ENCODE measurements at regions not wholly inside any gene's neighbourhood (a gene's known extent, or its start where the extent isn't known, plus 50 kb on each side); places are given as distances from the start of the nearest gene placed in this dataset.
A peak's percentile ranks its signal among the peaks of the same experiment; 100 is the strongest.
"Not testable (repeated sequence)": the region's sequence is repeated elsewhere in the genome, so short reads cannot be mapped to it uniquely, and the experiment has no call there.

DNA sequence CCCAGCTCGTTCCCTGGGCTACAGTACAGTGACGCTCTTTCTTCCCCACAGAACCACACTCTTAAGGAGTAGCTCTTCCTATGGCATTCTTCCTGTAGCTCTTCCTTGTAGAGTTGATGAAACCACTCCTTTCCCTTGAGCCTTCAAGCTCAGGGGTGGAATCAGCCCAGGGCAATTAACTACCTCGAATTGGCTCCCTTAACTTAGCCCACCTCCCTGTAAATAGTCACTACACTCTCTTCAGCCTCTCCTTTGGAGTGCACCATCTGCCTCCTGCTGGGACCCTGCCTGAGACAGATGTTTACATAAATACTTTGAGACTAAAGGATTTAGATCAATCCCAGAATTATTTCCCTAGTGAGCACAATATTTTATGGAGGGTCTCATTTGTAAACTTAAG lies 537.8 kb upstream of the AUTS2 start:
- intact Hi-C loops (cut with DNase I) = no loop called here

GRCh38 chr7:69062020-69062765 lies 536.1 kb upstream of the AUTS2 start:
- intact Hi-C loops (cut with DNase I) = no loop called here
- peak in 1 of 42 donors; percentile 7 for DNase-seq

More for the DNA sequence above, 537.8 kb upstream of the AUTS2 start:
- no peak for DNase-seq

DNA sequence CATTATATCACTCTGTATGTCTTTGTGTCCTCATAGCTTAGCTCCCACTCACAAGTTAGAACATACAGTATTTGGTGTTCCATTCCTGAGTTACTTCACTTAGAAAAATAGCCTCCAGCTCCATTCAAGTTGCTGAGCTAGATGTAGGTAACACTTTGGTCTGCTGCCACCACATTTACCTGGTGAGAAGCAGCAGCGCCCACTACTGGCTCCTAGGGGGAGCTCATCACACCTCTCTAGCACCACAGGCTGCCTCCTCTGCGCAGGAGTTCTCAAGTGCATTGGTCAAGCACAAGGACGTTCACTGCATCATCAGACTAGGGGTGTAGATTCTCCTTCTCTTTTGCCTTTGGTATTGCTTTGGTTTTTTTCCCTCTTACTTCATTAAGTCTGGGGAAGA lies 530.9 kb upstream of the AUTS2 start:
- DNase-seq = peak in 1 of 42 donors; percentile 26
- intact Hi-C loops (cut with DNase I) = no loop called here

DNA sequence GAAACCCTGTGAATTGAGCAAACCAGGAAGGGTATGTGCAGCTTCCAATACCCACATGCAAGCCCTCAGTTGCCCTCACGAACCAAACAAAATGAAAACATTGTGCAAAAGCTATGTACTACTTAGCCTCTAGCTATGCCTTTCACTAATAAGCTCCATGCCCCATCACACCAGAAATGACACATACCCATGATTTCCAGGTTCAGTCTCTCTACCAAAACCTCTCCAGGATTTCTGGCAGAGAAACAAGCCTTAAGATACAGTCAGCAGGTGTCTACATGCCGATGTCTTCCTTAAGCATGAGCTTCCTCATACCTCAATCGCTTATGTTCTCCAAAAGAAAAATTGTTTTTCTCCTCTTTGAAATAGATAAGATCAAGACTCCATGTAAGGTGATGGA lies 527.8 kb upstream of the AUTS2 start:
- intact Hi-C loops (cut with DNase I) = no loop called here
- no peak for DNase-seq

DNA sequence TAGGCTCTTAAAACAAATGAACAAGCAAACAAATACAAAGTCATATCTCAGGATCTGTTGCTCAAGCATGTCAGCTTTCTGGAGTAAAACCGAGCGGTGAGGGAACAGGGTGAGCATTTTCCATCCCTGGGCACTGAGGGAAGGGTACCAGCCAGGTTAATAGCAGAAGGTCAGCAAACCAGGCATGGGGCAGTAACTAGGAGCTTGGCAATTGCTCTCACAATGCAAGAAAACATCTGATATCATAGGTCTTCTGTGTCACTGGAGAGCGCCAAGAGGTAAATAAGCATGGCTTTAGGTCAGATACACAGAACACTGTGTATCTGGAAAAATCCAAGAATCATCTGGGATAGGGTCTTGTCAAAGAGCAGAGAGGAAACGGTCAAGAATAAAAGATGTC lies 521.7 kb upstream of the AUTS2 start:
- intact Hi-C loops (cut with DNase I) = no loop called here
- DNase-seq = no peak

DNA sequence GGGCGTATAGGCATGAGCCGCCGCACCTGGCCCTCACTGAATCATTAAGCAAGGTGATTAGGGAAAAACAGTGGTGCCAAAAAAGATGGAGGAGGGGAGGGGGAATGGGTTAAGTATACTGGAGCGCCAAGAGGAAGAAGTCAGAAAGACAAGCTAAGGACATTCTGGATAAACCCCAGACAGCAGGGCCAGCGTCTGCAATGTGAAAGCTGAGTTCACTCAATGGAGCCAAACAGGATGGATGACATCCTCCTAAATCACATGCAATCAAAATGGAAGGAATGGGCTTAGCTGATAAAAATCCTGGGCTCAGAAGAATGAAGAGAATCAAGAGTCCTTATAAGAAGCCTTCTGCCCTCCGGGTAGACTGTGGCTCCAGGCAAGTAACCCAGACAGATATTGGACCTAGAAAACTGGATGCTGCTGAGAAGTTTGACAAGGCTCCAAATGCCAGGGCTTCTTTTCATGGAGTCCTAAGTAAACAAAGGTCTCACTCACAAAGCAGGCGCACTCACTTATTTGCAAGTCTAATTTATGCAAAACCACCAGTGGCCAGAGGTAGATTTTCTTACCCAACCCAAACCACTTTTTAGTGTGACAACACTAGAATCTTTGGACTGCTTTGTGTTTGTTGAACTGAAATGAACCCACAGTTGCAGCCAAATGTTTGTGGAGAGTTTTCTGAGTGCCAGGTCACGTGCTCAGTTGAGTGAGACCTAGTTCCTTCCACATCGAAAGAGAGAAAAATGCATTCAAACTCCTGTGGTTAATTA lies 519.1 kb upstream of the AUTS2 start:
- DNase-seq = peak in 37 of 42 donors; percentile 5 to 78 (median 46)
- intact Hi-C loops (cut with DNase I) = no loop called here

DNA sequence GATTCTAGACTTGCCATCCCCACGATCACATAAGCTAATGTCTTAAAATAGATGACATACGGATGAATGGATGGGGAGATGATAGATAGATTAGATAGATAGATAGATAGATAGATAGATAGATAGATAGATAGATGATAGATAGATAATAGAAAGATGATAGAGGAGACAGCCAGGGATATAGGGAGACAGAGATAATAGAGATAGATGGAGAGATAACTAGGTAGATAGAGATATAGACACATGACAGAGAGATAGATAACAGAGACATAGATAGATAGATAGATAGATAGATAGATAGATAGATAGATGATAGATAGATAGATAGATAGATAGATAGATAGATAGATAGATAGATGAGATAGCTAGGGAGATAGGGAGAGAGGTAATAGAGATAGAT lies 511.0 kb upstream of the AUTS2 start:
- intact Hi-C loops (cut with DNase I); DNase-seq: not testable (repeated sequence)

DNA sequence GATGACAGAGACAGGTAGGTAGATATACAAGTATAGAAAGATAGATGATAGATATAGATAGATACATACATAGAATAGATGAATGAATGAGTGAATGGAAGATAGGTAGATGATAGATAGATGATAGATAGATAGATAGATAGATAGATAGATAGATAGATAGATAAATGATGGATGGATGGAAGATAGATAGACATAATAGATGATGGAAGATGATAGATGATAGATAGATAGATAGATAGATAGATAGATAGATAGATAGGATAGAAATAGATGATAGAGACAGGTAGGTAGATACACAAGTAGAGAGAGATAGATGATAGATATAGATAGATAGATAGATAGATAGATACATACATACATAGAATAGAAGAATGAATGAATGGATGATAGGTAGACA lies 510.1 kb upstream of the AUTS2 start:
- intact Hi-C loops (cut with DNase I) = no loop called here
- no peak for DNase-seq

GRCh38 chr7:69090936-69091335 lies 507.3 kb upstream of the AUTS2 start:
- intact Hi-C loops (cut with DNase I) = no loop called here
- DNase-seq = no peak

- no peak for DNase-seq
- intact Hi-C loops (cut with DNase I) = no loop called here
These were observed 506.8 kb upstream of the AUTS2 start for GRCh38 chr7:69091521-69091920.

GRCh38 chr7:69095127-69095526 lies 503.1 kb upstream of the AUTS2 start:
- intact Hi-C loops (cut with DNase I) = no loop called here
- DNase-seq = no peak

DNA sequence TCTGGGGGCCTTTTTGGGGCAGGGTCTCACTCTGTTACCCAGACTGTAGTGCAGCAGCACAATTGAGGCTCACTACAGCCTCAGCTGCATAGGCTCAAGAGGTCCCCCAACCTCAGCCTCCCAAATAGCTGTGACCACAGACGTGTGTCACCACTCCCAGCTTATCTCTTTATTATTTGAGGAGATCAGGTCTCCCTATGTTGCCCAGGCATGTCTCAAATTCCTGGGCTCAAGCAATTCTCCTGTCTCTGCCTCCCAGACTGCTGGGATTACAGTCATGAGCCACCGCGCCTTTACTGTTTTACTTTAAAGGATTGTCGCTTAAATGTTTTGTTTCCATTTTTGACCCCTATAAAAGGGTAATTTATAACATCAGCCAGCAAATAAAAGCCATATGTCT lies 502.6 kb upstream of the AUTS2 start:
- intact Hi-C loops (cut with DNase I) = no loop called here
- DNase-seq = no peak

GRCh38 chr7:69104023-69104422 lies 494.3 kb upstream of the AUTS2 start:
- intact Hi-C loops (cut with DNase I) = no loop called here

GRCh38 chr7:69105092-69105491 lies 493.2 kb upstream of the AUTS2 start:
- DNase-seq = no peak
- intact Hi-C loops (cut with DNase I) = no loop called here

More at GRCh38 chr7:69104023-69104422, 494.3 kb upstream of the AUTS2 start:
- DNase-seq = no peak

DNA sequence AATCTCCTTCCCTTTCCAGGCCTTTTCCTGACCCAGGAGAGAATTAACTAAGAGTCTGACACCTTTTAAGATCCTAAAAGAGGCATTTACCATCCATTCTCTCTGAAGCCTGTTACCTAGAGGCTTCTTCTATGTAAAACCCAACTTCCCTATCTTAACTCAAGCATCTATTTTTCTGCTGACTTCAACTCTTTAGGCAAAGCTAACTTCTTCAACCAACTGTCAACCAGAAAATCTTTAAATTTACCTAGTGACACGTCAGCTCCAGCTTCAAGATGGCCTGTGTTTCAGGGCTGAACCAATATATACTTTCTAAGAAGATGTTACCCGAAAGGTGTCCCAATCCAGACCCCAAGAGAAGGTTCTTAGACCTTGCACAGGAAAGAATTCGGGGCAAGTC lies 492.3 kb upstream of the AUTS2 start:
- DNase-seq = no peak
- intact Hi-C loops (cut with DNase I) = no loop called here

GRCh38 chr7:69106449-69106848 lies 491.8 kb upstream of the AUTS2 start:
- intact Hi-C loops (cut with DNase I); DNase-seq: not testable (repeated sequence)

- DNase-seq; intact Hi-C loops (cut with DNase I): not testable (repeated sequence)
These were observed 491.3 kb upstream of the AUTS2 start for GRCh38 chr7:69106946-69107345.

- intact Hi-C loops (cut with DNase I) = no loop called here
- no peak for DNase-seq
These were observed 490.2 kb upstream of the AUTS2 start for GRCh38 chr7:69108097-69108496.

DNA sequence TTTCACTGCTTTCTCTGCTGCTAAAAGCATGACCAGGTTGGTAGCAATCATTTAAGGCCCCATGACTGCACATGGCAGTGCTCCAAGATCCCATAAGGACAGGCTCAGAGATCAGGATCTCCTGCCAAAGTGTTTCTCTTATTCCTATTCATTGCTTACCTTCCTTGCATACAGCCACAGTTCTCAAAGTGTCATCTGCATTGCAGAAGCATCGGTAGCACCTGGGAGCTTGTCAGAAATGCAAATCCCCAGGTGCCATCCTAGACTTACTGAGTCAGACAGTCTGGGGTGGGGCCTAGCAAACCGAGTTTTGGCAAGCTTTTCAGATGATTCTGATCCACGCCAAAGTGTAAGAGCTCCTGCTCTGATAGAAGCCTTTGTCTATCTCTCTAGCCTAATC lies 489.0 kb upstream of the AUTS2 start:
- intact Hi-C loops (cut with DNase I) = no loop called here
- peak in 13 of 42 donors; percentile 4 to 48 (median 16) for DNase-seq

- no peak for DNase-seq
- intact Hi-C loops (cut with DNase I) = no loop called here
These were observed 488.4 kb upstream of the AUTS2 start for GRCh38 chr7:69109879-69110278.

Measured in head of caudate nucleus (tissue), 42 donors.